Adrenal gland (tissue), 9 donors: ENCODE measurements at regions not wholly inside any gene's neighbourhood (a gene's known extent, or its start where the extent isn't known, plus 50 kb on each side); places are given as distances from the start of the nearest gene placed in this dataset.

ENCODE experiments used
- DNase-seq, 7 donors: peaks; one replicate each; pipeline ENCODE4 v3.0.0-alpha.2; 2019 to 2020
- H3K27ac ChIP-seq, 5 donors: fragments of 200-600 bp; sonication (generic) in 4 of 5; 1 replicate in 3 of 5; 2 replicates in 2 of 5; pipeline versions ENCODE4 v1.5.1 to v1.8.0; 2016 to 2020; ENCODE audit warnings: mild to moderate bottlenecking in 1 of 5
- H3K27me3 ChIP-seq: fragments of 200-600 bp; 2 replicates; pipeline ENCODE4 v1.8.0; 2021
- H3K36me3 ChIP-seq, 2 donors: fragments of 200-600 bp; replicated peaks in 1 of 2; 1 replicate in 1 of 2; 2 replicates in 1 of 2; pipeline versions ENCODE4 v1.5.1 to v1.8.0; 2018 to 2022
- H3K4me1 ChIP-seq, 2 donors: fragments of 200-600 bp; replicated peaks in 1 of 2; 1 replicate in 1 of 2; 2 replicates in 1 of 2; pipeline versions ENCODE4 v1.5.1 to v1.8.0; 2018 to 2021
- H3K4me3 ChIP-seq, 4 donors: fragments of 200-600 bp; sonication (generic) in 3 of 4; one replicate each; pipeline ENCODE4 v1.5.1; 2016 to 2018
- H3K9me3 ChIP-seq, 3 donors: fragments of 200-600 bp; sonication (generic) in 1 of 3; replicated peaks in 1 of 3; 1 replicate in 2 of 3; 2 replicates in 1 of 3; pipeline versions ENCODE4 v1.5.1 to v1.8.0; 2016 to 2021
- POLR2A ChIP-seq, 2 donors: fragments of 450-650 bp; IDR thresholded peaks; one replicate each; pipeline ENCODE4 v1.6.1; 2017; ENCODE audit warnings: antibody characterized with exemption in 2 of 2, mild to moderate bottlenecking in 2 of 2, moderate library complexity in 1 of 2
- WGBS, 4 donors: extraction: QIAGEN DNeasy Blood & Tissue Kit in 2 of 4; methylation state at CpG; one replicate each; pipeline versions ENCODE4 v1.1.5 to v1.1.7; 2013 to 2017; 5-methylcytosine and 5-hydroxymethylcytosine counted together
- intact Hi-C, 2 donors: fragments of 100-400 bp; cut with DNase I; formaldehyde crosslinking; loops; one replicate each; pipeline versions ENCODE4 v1.14.1 to v1.15.0; 2022 to 2023
- TF ChIP-seq, protein P1 (sequence below), 6 experiments: fragments of 450-650 bp in 4 of 6; fragments of 200-600 bp in 2 of 6; sonication (generic) in 1 of 6; IDR thresholded peaks; 1 replicate in 5 of 6; 2 replicates in 1 of 6; pipeline versions ENCODE4 v1.5.1 to v1.8.0; 2016 to 2021; ENCODE audit warnings: antibody characterized with exemption in 6 of 6, mild to moderate bottlenecking in 2 of 6, moderate library complexity in 1 of 6
- donor health status: healthy with polysubstance abuse.
- donor health status: Bipolar disorder and iron deficiency.
- donor health status: DM: yes; HTN: yes; CAD: no.
- donor health status: DM: no; HTN: no; CAD: no.
- donor health status: DM: no; HTN: no; CAD: no.

- TF ChIP-seq, protein P1, sequence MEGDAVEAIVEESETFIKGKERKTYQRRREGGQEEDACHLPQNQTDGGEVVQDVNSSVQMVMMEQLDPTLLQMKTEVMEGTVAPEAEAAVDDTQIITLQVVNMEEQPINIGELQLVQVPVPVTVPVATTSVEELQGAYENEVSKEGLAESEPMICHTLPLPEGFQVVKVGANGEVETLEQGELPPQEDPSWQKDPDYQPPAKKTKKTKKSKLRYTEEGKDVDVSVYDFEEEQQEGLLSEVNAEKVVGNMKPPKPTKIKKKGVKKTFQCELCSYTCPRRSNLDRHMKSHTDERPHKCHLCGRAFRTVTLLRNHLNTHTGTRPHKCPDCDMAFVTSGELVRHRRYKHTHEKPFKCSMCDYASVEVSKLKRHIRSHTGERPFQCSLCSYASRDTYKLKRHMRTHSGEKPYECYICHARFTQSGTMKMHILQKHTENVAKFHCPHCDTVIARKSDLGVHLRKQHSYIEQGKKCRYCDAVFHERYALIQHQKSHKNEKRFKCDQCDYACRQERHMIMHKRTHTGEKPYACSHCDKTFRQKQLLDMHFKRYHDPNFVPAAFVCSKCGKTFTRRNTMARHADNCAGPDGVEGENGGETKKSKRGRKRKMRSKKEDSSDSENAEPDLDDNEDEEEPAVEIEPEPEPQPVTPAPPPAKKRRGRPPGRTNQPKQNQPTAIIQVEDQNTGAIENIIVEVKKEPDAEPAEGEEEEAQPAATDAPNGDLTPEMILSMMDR (IDR thresholded peaks at IDR 0.05): no peak
- TF ChIP-seq POLR2A (IDR thresholded peaks at IDR 0.05): no peak
- intact Hi-C loops: no loop called here
- 93 to 96% (median 94%) methylated on average over 2 of the region's 2 CpGs for WGBS, 4 donors
- DNase-seq: no peak
- Histone ChIP-seq H3K27ac (no peak overlapping the region), H3K27me3 (no peaks in the 10 kb centered on the region), H3K9me3 (no peaks in the 10 kb centered on the region), H3K4me1 (peaks cover 6% of the 10 kb centered on the region in 2 donors), H3K4me3 (no peak overlapping the region), H3K36me3 (no peaks in the 10 kb centered on the region)
Measured at GRCh38 chr14:53310412-53310811, 157.3 kb upstream of the DDHD1 start.

DNA sequence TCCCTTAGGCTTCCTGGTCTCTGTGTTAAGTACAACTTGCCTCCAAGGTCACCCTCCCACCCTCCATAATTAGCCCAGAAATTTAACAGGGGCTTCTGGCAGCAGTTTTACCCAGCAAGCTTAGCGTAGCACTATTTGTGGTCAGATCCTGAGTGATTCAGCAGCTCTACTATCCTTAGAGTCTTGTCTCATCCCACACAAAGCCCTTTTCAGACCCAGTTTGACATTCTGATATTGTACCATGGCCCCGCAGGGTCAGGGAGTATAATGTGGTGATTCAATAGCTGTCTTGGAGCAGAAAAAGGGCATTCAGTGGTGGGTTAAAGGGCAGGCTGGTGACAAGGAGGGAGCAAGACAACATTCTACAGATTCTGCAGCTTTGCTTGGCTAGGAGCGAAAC, 153.8 kb upstream of the DDHD1 start:
- TF ChIP-seq, protein P1 (IDR thresholded peaks at IDR 0.05): no peak
- TF ChIP-seq POLR2A (IDR thresholded peaks at IDR 0.05): no peak
- 36 to 56% (median 46%) methylated on average over 3 of the region's 3 CpGs for WGBS, 4 donors
- intact Hi-C loops: loop anchor here in 1 of 2 donors (10.0 kb wide), 1 partner anchor 482 kb away; no protein-coding TSS in a partner anchor
- H3K9me3 ChIP-seq: no peaks in the 10 kb centered on the region
- no peaks in the 10 kb centered on the region for H3K27me3 ChIP-seq
- H3K27ac ChIP-seq: peak overlapping the region in 3 of 5 donors; percentile 37 to 75 (median 44)
- no peaks in the 10 kb centered on the region for H3K36me3 ChIP-seq
- peak in 2 of 7 donors; percentile 19 to 39 for DNase-seq
- H3K4me3 ChIP-seq: peak overlapping the region in 1 of 4 donors; percentile 51
- H3K4me1 ChIP-seq: peaks cover 6% of the 10 kb centered on the region in 2 donors

GRCh38 chr14:53306267-53306721, 153.2 kb upstream of the DDHD1 start:
- H3K4me1 ChIP-seq: peaks cover 6% of the 10 kb centered on the region in 2 donors
- H3K27ac ChIP-seq: peak overlapping the region in 4 of 5 donors; percentile 44 to 83 (median 60)
- intact Hi-C loops: loop anchor here in 1 of 2 donors (10.0 kb wide), 1 partner anchor 481 kb away; no protein-coding TSS in a partner anchor
- 1 to 2% (median 1%) methylated on average over 11 of the region's 11 CpGs for WGBS, 4 donors
- peak; percentile 68 to 84 (median 75) for DNase-seq
- TF ChIP-seq, protein P1 (IDR thresholded peaks at IDR 0.05): peak; percentile 69 to 95 (median 88)
- no peak for TF ChIP-seq POLR2A (IDR thresholded peaks at IDR 0.05)
- no peaks in the 10 kb centered on the region for H3K9me3 ChIP-seq
- H3K27me3 ChIP-seq: no peaks in the 10 kb centered on the region
- H3K4me3 ChIP-seq: peak overlapping the region in 2 of 4 donors; percentile 1 to 51
- no peaks in the 10 kb centered on the region for H3K36me3 ChIP-seq

DNA sequence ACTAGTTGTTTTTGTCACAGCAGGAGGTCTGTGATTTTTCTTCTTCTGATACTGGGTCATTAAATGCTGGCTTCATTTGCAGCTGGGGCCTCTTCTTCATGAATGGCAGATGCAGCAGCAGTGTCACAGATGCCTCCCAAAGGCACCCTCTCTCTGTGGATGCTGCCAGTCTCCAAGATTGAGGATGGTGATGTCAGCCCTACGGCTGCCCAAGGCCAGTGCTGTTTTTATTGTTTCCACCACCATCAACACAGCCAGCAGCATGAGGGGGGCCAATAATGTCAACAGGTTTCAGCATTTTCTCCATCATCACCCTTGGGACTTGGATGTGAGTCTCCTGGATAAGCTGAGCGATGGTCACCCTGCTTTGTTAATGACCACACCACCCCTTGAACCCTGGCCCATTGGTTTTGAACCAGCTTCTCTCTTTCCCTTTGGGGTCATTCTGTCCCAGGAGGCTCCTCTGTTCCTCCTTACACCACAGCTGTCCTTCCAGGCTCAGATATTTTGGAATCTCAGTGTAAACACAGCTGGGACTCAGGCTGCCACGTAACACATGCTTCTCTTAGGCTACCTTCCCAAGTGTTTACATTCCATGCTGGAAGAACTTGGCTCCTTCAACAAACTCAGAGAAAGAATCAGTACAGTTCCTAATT, 151.7 kb upstream of the DDHD1 start:
- TF ChIP-seq, protein P1 (IDR thresholded peaks at IDR 0.05): no peak
- no peak for TF ChIP-seq POLR2A (IDR thresholded peaks at IDR 0.05)
- H3K36me3 ChIP-seq: no peaks in the 10 kb centered on the region
- H3K27me3 ChIP-seq: no peaks in the 10 kb centered on the region
- 60 to 72% (median 67%) methylated on average over 3 of the region's 3 CpGs for WGBS, 4 donors
- no peak overlapping the region for H3K27ac ChIP-seq
- H3K4me3 ChIP-seq: no peak overlapping the region
- H3K9me3 ChIP-seq: no peaks in the 10 kb centered on the region
- peaks cover 6% of the 10 kb centered on the region in 2 donors for H3K4me1 ChIP-seq
- no peak for DNase-seq
- intact Hi-C loops: loop anchor here in 1 of 2 donors (10.0 kb wide), 1 partner anchor 480 kb away; no protein-coding TSS in a partner anchor
